ENCODE measurements at regions not wholly inside any gene's neighbourhood (a gene's known extent, or its start where the extent isn't known, plus 50 kb on each side); places are given as distances from the start of the nearest gene placed in this dataset.
"Not testable (repeated sequence)": the region's sequence is repeated elsewhere in the genome, so short reads cannot be mapped to it uniquely, and the experiment has no call there.

- no peak for DNase-seq
These were observed 294.8 kb downstream of the HS3ST3B1 start for GRCh38 chr17:14595656-14596055.

GRCh38 chr17:14594690-14595089 lies 293.8 kb downstream of the HS3ST3B1 start:
- DNase-seq = no peak

GRCh38 chr17:14593956-14594355 lies 293.1 kb downstream of the HS3ST3B1 start:
- DNase-seq = peak; percentile 21

GRCh38 chr17:14590459-14591250 lies 289.8 kb downstream of the HS3ST3B1 start:
- no peak for DNase-seq

- DNase-seq = no peak
These were observed 284.2 kb downstream of the HS3ST3B1 start for GRCh38 chr17:14585099-14585498.

GRCh38 chr17:14582996-14583395 lies 282.1 kb downstream of the HS3ST3B1 start:
- no peak for DNase-seq

GRCh38 chr17:14581186-14581830 lies 280.4 kb downstream of the HS3ST3B1 start:
- DNase-seq = no peak

- DNase-seq = peak; percentile 60
These were observed 279.6 kb downstream of the HS3ST3B1 start for GRCh38 chr17:14580499-14580898.

GRCh38 chr17:14579716-14580115 lies 278.8 kb downstream of the HS3ST3B1 start:
- no peak for DNase-seq

GRCh38 chr17:14575471-14575953 lies 274.6 kb downstream of the HS3ST3B1 start:
- peak; percentile 61 for DNase-seq

- not testable (repeated sequence) for DNase-seq
These were observed 259.4 kb downstream of the HS3ST3B1 start for GRCh38 chr17:14560325-14560724.

GRCh38 chr17:14559264-14560119 lies 258.6 kb downstream of the HS3ST3B1 start:
- DNase-seq = no peak

GRCh38 chr17:14557480-14557879 lies 256.6 kb downstream of the HS3ST3B1 start:
- DNase-seq = no peak

- DNase-seq = no peak
These were observed 253.0 kb downstream of the HS3ST3B1 start for GRCh38 chr17:14553847-14554246.

- DNase-seq = peak; percentile 12
These were observed 251.4 kb downstream of the HS3ST3B1 start for GRCh38 chr17:14552306-14552705.

- DNase-seq = no peak
These were observed 246.7 kb downstream of the HS3ST3B1 start for GRCh38 chr17:14547556-14547955.

- DNase-seq = no peak
These were observed 246.1 kb downstream of the HS3ST3B1 start for GRCh38 chr17:14547016-14547415.

GRCh38 chr17:14545156-14545906 lies 244.4 kb downstream of the HS3ST3B1 start:
- no peak for DNase-seq

- no peak for DNase-seq
These were observed 240.8 kb downstream of the HS3ST3B1 start for GRCh38 chr17:14541714-14542113.

GRCh38 chr17:14539801-14540200 lies 238.9 kb downstream of the HS3ST3B1 start:
- no peak for DNase-seq

- not testable (repeated sequence) for DNase-seq
These were observed 231.4 kb downstream of the HS3ST3B1 start for GRCh38 chr17:14532242-14532641.
